ENCODE measurements at regions not wholly inside any gene's neighbourhood (a gene's known extent, or its start where the extent isn't known, plus 50 kb on each side); places are given as distances from the start of the nearest gene placed in this dataset.

DNA sequence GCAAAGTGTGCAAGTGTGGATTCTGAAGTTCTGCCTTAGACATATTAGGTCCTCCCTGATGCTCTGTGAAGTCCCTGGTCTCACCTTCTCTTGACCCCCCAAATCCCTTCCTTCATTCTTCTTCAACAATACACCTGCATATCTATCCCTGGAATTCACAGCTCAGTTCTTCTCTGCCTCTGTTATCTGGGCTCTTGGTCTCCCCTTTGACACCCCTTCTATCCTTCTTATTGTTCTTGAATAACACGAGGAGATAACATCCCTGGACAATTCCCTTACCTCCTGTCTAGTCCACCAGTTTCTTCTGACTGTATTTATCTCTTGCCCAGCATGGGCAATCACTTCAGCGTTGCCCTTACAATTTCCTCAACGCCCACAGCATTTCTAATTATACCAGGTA, 104.8 kb upstream of the ATG10 start:
- Mint-ChIP-seq H3K27ac (no peak overlapping the region), H3K9me3 (no peaks in the 10 kb centered on the region), H3K4me1 (no peaks in the 10 kb centered on the region), H3K4me3 (no peak overlapping the region), H3K36me3 (no peaks in the 10 kb centered on the region), H3K27me3 (ENCODE audit: low read depth in 2 of 2) (peaks cover 6 to 12% of the 10 kb centered on the region in 2 donors)
- Histone ChIP-seq H3K9me3 (ENCODE audit: control insufficient read depth, insufficient read depth, low read length) (no peaks in the 10 kb centered on the region), H3K27ac (ENCODE audit: low read length) (no peak overlapping the region), H3K27me3 (ENCODE audit: control insufficient read depth, insufficient read depth, low read length) (no peaks in the 10 kb centered on the region), H3K4me3 (ENCODE audit: low read length) (no peak overlapping the region), H3K4me1 (ENCODE audit: control insufficient read depth, insufficient read depth, low read length) (no peaks in the 10 kb centered on the region), H3K36me3 (ENCODE audit: control insufficient read depth, insufficient read depth, low read length) (no peaks in the 10 kb centered on the region)
- TF ChIP-seq, protein P1, sequence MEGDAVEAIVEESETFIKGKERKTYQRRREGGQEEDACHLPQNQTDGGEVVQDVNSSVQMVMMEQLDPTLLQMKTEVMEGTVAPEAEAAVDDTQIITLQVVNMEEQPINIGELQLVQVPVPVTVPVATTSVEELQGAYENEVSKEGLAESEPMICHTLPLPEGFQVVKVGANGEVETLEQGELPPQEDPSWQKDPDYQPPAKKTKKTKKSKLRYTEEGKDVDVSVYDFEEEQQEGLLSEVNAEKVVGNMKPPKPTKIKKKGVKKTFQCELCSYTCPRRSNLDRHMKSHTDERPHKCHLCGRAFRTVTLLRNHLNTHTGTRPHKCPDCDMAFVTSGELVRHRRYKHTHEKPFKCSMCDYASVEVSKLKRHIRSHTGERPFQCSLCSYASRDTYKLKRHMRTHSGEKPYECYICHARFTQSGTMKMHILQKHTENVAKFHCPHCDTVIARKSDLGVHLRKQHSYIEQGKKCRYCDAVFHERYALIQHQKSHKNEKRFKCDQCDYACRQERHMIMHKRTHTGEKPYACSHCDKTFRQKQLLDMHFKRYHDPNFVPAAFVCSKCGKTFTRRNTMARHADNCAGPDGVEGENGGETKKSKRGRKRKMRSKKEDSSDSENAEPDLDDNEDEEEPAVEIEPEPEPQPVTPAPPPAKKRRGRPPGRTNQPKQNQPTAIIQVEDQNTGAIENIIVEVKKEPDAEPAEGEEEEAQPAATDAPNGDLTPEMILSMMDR (IDR thresholded peaks at IDR 0.05): no peak
- WGBS (ENCODE audit: insufficient coverage): 81% methylated on average over 3 of the region's 3 CpGs
- DNase-seq (no peak), ATAC-seq (no peak)
- intact Hi-C loops (cut with micrococcal nuclease): no loop called here

DNA sequence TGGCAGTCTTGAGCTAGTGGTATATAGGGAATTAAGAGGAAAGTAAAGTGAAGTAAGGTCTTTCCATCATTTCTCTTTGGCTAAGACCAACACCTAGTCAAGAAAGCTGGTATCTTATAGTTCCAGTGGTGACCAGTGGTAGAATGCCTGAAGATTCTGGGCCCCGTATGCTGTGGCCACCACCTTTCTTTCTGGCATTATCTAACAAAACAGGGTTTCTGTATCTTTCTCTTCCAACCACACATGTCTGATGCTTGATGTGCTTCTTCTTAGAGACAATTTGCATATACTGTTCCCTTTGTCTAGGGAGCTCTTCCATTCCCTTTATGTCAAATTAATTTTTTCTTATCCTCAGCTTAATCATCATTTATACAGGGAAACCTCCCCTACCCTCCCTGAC, 109.9 kb upstream of the SSBP2 start:
- Mint-ChIP-seq H3K4me3 (no peak overlapping the region), H3K27me3 (ENCODE audit: low read depth in 2 of 2) (peaks cover 8 to 9% of the 10 kb centered on the region in 2 donors), H3K4me1 (peaks cover 0 to 4% of the 10 kb centered on the region in 2 donors), H3K36me3 (no peaks in the 10 kb centered on the region), H3K9me3 (no peaks in the 10 kb centered on the region), H3K27ac (no peak overlapping the region)
- TF ChIP-seq, protein P1 (IDR thresholded peaks at IDR 0.05): no peak
- Histone ChIP-seq H3K9me3 (ENCODE audit: control insufficient read depth, insufficient read depth, low read length) (no peaks in the 10 kb centered on the region), H3K4me1 (ENCODE audit: control insufficient read depth, insufficient read depth, low read length) (no peaks in the 10 kb centered on the region), H3K27ac (ENCODE audit: low read length) (no peak overlapping the region), H3K36me3 (ENCODE audit: control insufficient read depth, insufficient read depth, low read length) (no peaks in the 10 kb centered on the region), H3K27me3 (ENCODE audit: control insufficient read depth, insufficient read depth, low read length) (no peaks in the 10 kb centered on the region), H3K4me3 (ENCODE audit: low read length) (no peak overlapping the region)
- DNase-seq: no peak
- intact Hi-C loops (cut with micrococcal nuclease): no loop called here
- ATAC-seq: no peak
- 92% methylated on average over 1 of the region's 1 CpG for WGBS (ENCODE audit: insufficient coverage)

DNA sequence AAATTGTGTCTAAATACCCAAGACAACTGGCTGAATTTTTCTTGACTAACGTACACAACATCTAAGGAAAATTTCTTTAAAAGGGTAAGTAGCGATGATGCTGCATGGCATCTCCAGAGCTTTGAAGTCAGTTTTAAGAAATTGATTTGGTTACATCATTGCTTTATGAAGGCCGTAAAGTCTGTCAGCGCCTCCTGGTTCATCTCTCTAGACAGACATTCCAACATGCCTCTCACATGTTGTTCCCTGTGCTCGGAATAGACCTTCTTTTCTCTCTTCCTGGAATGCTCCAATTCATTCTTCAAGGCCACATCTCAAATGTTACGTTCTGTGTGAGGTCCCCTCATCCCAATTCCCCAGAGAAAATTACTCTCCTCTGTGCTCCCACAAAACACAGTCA, 108.7 kb upstream of the SSBP2 start:
- intact Hi-C loops (cut with micrococcal nuclease): loop anchor here (10.0 kb wide), 1 partner anchor 315 kb away; no protein-coding TSS in a partner anchor
- Mint-ChIP-seq H3K27ac (no peak overlapping the region), H3K27me3 (ENCODE audit: low read depth in 2 of 2) (peaks cover 4 to 6% of the 10 kb centered on the region in 2 donors), H3K4me3 (no peak overlapping the region), H3K36me3 (no peaks in the 10 kb centered on the region), H3K4me1 (peaks cover 0 to 4% of the 10 kb centered on the region in 2 donors), H3K9me3 (no peaks in the 10 kb centered on the region)
- TF ChIP-seq, protein P1 (IDR thresholded peaks at IDR 0.05): no peak
- Histone ChIP-seq H3K27me3 (ENCODE audit: control insufficient read depth, insufficient read depth, low read length) (no peaks in the 10 kb centered on the region), H3K4me3 (ENCODE audit: low read length) (no peak overlapping the region), H3K27ac (ENCODE audit: low read length) (no peak overlapping the region), H3K9me3 (ENCODE audit: control insufficient read depth, insufficient read depth, low read length) (no peaks in the 10 kb centered on the region), H3K4me1 (ENCODE audit: control insufficient read depth, insufficient read depth, low read length) (no peaks in the 10 kb centered on the region), H3K36me3 (ENCODE audit: control insufficient read depth, insufficient read depth, low read length) (no peaks in the 10 kb centered on the region)
- WGBS (ENCODE audit: insufficient coverage): 97% methylated on average over 6 of the region's 6 CpGs
- ATAC-seq (no peak), DNase-seq (no peak)
